SK-N-SH (cell line): ENCODE measurements at regions not wholly inside any gene's neighbourhood (a gene's known extent, or its start where the extent isn't known, plus 50 kb on each side); places are given as distances from the start of the nearest gene placed in this dataset.

Experiments used
- CTCF ChIP-seq: fragments of 200-600 bp; sonication (generic); IDR thresholded peaks from 2 replicates; pipeline ENCODE4 v1.6.1; 2017; ENCODE audit warnings: antibody characterized with exemption, mild to moderate bottlenecking, moderate library complexity
- FOSL2 ChIP-seq: IDR thresholded peaks from 2 replicates; pipeline ENCODE4 v1.4.0; 2012; ENCODE audit warnings: low read depth, mild to moderate bottlenecking, moderate library complexity, borderline replicate concordance
- MEF2A ChIP-seq: IDR thresholded peaks from 2 replicates; pipeline ENCODE4 v1.4.0; 2012; ENCODE audit warnings: low read depth, borderline replicate concordance
- RAD21 ChIP-seq: IDR thresholded peaks from 2 replicates; pipeline ENCODE4 v1.6.1; 2012; ENCODE audit warnings: mild to moderate bottlenecking, low read length
- TAF1 ChIP-seq: IDR thresholded peaks from 2 replicates; pipeline ENCODE4 v1.6.1; 2012; ENCODE audit warnings: low read depth, mild to moderate bottlenecking, low read length, moderate library complexity, borderline replicate concordance
- TCF12 ChIP-seq: IDR thresholded peaks from 2 replicates; pipeline ENCODE4 v1.4.0; 2012
- TEAD4 ChIP-seq: IDR thresholded peaks from 2 replicates; pipeline ENCODE4 v1.4.0; 2012; ENCODE audit warnings: mild to moderate bottlenecking, borderline replicate concordance; ENCODE audit not compliant: insufficient read depth
- USF2 ChIP-seq: fragments of 150-350 bp; IDR thresholded peaks from 2 replicates; pipeline ENCODE4 v1.6.1; 2017; ENCODE audit warnings: antibody characterized with exemption, low read length, low read depth, borderline replicate concordance

- no peak for TF ChIP-seq CTCF
- TF ChIP-seq USF2, result no peak
- no peak for TF ChIP-seq TAF1
- no peak for TF ChIP-seq RAD21
- no peak for TF ChIP-seq FOSL2
- no peak for TF ChIP-seq TEAD4
- no peak for TF ChIP-seq MEF2A
- no peak for TF ChIP-seq TCF12
Observed at GRCh38 chr2:220931491-220931890, 640.6 kb downstream of the EPHA4 start.
